GM19240 (cell line): ENCODE measurements at regions not wholly inside any gene's neighbourhood (a gene's known extent, or its start where the extent isn't known, plus 50 kb on each side); places are given as distances from the start of the nearest gene placed in this dataset.
"Not testable (repeated sequence)": the region's sequence is repeated elsewhere in the genome, so short reads cannot be mapped to it uniquely, and the experiment has no call there.

Source experiments
- DNase-seq: peaks from one replicate; pipeline ENCODE4 v3.0.0; 2011; ENCODE audit warnings: low spot score; ENCODE audit not compliant: insufficient read length

DNA sequence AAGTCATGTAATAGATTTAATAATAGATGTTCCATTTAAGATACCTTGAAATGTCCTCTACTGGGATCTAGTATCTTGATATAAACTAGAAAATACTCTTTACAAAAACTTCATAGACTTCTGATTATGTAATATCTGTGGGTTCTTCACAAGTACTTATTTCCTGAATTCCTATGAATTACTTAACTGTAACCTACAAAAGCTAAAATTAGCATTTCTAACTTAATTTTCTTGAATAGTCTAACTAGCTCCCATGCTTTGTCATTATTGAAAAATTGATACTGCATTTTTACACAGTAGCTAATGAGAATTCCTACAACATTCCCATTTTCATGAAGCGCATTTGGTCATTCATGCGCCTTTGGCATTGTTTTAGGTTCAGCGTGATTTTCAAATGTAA is 1828.2 kb downstream of the MAT2B start:
- DNase-seq, result no peak

- no peak for DNase-seq
Observed at GRCh38 chr5:165334201-165334600, 1828.8 kb downstream of the MAT2B start.

DNA sequence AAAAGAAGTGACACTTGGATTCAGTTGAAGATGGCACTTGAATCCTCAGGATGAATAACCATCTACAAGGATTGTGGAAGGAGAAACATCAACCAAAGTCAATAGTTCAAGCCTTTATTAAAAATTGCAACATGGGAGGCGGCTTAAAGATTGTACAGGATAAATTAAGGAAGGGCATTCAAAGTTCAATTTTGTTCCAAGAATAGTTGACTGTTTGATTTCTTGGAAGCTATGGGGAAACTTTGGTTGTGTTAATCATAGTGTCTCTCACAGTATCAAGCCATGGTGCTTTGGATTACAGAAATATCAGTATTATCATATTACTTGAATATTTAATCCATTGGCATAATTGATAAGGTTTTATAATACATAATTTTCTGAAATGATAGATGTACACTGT is 1844.3 kb downstream of the MAT2B start:
- DNase-seq, result no peak

DNA sequence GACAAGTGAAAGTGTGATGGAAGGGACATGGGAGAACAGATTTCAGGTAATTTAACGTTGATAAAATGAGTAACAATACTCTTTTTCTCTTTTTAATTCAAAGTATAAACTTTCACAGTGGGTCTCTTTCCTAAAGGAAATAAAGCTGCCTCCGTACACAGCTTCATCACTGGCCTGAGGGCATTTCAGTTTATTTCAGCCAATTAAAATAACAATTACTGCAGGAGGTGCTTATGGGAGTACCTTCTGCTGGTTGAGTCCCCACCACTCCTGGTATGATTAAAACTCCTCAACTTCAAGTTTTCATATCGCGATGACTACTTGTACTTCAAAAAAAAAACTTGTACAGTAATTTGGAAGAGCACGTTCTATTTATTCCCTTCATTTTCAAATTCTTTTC is 1845.9 kb downstream of the MAT2B start:
- DNase-seq, result no peak

DNA sequence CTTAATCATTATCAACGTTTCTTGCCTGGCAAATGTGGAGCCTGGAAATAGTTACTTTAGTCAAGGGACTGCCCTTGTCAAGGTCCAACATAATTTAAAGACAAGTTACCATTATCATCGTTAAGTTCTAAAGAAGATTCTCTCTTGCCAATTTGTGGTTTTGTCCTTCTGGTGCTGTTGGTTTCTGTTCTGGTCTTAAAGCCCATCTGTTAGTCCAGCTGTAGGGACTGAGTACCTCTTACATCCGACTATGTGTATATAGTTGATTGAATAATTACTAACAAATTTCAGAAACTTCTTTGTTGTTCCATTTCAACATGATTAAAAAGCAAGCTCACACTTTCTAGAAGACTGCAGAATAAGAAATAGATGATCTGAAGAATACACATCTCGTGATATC is 1854.9 kb downstream of the MAT2B start:
- DNase-seq, result no peak

GRCh38 chr5:165360784-165361542 is 1855.5 kb downstream of the MAT2B start:
- DNase-seq, result no peak

- no peak for DNase-seq
Observed at GRCh38 chr5:165370233-165370632, 1864.8 kb downstream of the MAT2B start.

- no peak for DNase-seq
Observed at GRCh38 chr5:165370794-165371193, 1865.4 kb downstream of the MAT2B start.

GRCh38 chr5:165375201-165375600 is 1869.8 kb downstream of the MAT2B start:
- no peak for DNase-seq

DNA sequence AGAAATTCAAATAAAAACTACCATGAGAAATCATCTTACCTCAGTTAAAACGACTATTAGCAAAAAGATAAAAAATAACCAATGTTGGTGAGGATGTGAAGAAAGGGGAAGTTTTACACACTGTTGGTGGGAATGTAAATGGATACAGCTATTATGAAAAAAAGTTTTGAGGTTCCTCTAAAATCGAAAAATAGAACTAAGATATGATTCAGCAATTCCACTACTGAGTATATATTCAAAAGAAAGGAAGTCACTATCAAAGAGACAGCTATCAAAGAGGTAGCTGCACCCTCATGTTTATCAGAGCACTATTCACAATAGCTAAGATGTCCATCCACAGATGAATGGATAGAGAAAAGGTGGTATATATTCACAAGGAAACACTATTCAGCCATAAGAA is 1888.4 kb downstream of the MAT2B start:
- no peak for DNase-seq

DNA sequence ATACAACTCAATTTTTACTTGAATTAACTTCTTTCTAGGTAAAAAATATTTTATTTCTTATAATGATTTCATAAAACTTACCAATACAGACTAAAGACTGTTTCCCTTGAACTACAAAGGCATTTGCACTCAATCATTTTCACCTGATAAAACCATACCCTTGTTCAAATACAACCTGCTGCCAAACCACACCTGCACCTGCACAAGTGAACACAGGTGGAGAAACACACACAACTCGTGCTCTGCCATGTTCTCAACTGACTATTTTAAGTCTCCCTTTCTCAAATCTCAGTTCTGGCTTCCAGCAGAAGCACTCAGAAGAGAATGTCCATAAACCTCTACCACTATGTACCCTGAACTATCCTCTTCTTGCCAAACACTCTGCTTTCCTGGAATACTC is 1892.1 kb downstream of the MAT2B start:
- DNase-seq, result no peak

- no peak for DNase-seq
Observed at GRCh38 chr5:165400086-165400485, 1894.7 kb downstream of the MAT2B start.

DNA sequence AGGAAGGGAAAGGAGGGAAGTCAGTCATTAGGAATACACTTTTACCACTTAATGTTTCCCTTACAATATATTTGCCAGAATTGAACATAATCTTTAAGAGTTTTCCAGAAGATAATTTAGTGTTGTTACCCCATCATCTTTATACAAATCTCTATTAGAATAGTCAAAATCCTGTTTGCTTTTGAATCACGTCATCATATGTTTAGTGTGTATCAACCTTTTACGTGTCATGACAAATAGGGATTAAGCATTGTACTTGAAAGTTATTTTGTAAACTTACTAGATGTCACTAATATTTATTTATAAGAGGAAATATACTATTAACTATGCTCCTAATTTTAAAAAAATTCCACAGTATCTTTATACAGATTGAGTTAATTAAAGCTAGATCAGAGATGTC is 1899.5 kb downstream of the MAT2B start:
- DNase-seq, result no peak

GRCh38 chr5:165405340-165405739 is 1899.9 kb downstream of the MAT2B start:
- DNase-seq, result no peak

DNA sequence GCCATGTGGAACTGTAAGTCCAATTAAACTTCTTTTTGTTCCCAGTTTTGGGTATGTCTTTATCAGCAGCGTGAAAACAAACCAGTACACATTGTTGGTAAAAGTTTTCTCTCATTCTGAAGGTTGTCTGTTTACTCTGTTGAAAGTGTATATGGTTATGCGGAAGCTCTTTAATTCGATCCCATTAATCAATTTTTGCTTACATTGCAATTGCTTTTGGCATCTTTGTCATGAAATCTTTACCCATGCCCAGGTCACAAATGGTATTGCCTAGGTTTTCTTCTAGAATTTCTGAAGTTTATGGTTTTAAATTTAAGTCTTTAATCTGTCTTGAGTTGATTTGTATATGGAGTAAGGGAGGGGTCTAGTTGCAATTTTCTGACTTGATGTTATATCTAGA is 1901.9 kb downstream of the MAT2B start:
- no peak for DNase-seq

- no peak for DNase-seq
Observed at GRCh38 chr5:165410476-165410875, 1905.1 kb downstream of the MAT2B start.

DNA sequence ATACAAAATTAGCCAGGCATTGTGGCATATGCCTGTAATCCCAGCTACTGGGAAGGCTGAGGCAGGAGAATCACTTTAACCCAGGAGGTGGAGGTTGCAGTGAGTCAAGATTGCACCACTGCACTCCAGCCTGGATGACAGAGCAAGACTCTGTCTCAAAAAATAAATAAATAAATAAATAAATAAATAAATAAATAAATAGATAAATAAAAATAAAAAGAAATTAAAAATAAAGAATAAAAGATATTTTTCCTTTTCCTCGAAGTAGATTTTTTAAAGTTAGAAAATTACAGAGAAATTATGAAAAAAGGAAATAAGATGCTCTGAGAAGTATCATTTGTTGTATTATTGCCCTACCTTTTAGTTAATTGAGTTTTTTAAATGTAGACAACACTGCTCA is 1906.1 kb downstream of the MAT2B start:
- not testable (repeated sequence) for DNase-seq

DNA sequence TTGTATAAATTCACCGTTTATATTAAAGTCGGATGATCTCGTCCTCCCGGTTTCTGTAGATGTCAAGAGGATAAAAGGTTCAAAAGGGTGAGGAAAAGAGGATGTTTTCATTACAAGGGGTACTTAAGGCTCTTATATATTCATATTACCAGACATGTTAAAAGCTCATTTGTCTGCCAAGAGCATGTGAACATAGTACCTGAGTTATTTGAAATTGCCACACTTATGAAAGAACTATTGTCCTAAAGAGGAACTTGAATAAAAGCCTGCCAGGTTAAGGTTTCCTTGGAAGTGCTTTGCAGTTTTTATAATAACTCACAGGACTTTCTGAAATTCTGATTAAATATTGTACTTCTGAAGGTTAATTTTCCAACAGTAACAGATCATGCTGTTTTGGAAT is 1915.1 kb downstream of the MAT2B start:
- DNase-seq, result no peak

DNA sequence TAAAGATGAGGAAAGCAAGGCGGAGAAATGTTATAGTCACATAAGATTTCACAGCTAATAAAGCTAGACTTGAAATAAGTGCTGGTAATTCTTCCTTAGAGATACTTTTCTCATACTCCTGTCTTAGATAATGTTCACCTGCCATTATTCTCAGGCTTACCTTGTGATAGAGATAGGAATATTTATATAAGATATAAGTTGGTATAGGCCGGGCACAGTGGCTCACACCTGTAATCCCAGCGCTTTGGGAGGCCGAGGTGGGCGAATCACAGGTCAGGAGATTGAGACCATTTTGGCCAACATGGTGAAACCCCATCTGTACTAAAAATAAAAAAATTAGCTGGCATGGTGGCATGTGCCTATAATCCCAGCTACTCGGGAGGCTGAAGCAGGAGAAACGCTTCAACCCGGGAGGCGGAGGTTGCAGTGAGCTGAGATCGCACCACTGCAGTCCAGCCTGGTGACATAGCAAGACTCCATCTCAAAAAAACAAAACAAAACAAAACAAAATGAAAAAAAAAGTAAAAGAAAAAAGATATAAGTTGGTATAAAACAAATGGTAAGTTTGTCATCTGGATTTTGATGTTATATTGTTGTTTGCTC is 1918.4 kb downstream of the MAT2B start:
- no peak for DNase-seq

- no peak for DNase-seq
Observed at GRCh38 chr5:165425594-165425993, 1920.2 kb downstream of the MAT2B start.

DNA sequence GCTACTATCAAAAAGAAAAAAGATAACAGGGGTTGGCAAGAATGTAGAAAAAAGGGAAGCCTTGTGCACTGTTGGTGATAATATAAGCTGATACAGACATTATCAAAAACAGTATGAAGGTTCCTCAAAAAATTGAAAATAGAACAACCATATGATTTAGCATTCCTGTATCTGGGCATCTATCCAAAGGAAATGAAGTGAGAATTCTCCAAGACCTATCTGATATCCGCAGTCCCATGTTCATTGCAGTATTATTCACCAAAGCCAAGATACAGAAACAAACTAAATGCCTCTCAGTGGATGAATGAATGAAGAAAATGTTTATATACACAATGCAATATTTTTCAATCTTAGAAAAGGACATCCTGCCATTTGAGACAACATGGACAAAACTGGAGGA is 1943.3 kb downstream of the MAT2B start:
- no peak for DNase-seq

DNA sequence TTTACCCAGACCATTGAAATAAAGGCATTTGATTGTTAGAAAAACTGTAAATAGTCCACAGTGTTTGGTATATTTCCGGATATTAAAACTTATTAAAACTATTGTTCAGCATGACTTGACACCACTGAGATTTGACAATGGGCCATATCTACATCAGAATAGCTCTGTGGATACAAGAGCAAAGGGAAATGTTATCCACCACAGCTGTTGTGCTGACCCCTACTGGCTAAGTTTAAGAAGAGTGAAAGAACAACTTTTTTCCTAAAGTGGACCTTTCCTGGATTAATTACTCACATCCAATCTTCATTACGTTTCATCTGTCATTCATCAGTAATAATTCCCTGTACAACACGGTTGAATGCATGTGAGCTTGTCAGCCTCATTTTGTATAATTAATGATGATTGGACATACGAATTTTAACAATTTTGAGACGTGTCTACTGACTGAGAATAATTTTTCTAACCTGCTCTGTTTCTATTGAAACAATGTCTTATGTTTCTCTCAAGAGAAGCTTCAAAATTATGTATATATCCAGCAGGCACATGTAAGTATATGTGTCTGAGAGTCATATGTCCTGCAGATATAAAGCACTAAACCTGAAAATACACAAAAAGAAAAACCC is 1952.6 kb downstream of the MAT2B start:
- DNase-seq, result no peak

- no peak for DNase-seq
Observed at GRCh38 chr5:165459232-165459631, 1953.8 kb downstream of the MAT2B start.
